K562 (cell line): ENCODE measurements at regions not wholly inside any gene's neighbourhood (a gene's known extent, or its start where the extent isn't known, plus 50 kb on each side); places are given as distances from the start of the nearest gene placed in this dataset.

Experiments used
- ATF3 ChIP-seq, 2 experiments: fragments of 450-650 bp in 1 of 2; sonication (generic) in 1 of 2; formaldehyde crosslinking in 1 of 2; IDR thresholded peaks in 1 of 2; conservative IDR thresholded peaks in 1 of 2; 2 replicates each; pipeline versions ENCODE4 v1.6.1 to v1.8.1; 2016 to 2023; ENCODE audit warnings: mild to moderate bottlenecking in 2 of 2, moderate library complexity in 2 of 2, inconsistent platforms in 1 of 2, missing genetic modification reagents in 1 of 2
- E2F6 ChIP-seq, 2 experiments: IDR thresholded peaks; 2 replicates each; pipeline ENCODE4 v1.6.1; 2011; ENCODE audit warnings: borderline replicate concordance in 1 of 2, control low read depth in 1 of 2, low read depth in 1 of 2, low read length in 1 of 2, mild to moderate bottlenecking in 1 of 2, mixed read lengths in 1 of 2, moderate library complexity in 1 of 2; ENCODE audit not compliant: insufficient read depth in 1 of 2, insufficient read length in 1 of 2, poor library complexity in 1 of 2, severe bottlenecking in 1 of 2; ENCODE audit errors: extremely low read depth in 1 of 2
- ELK1 ChIP-seq: sonication (generic); formaldehyde crosslinking; IDR thresholded peaks from 2 replicates; pipeline ENCODE4 v1.8.1; 2022; ENCODE audit warnings: missing genetic modification reagents
- NCOA6 ChIP-seq: fragments of 450-650 bp; IDR thresholded peaks from 2 replicates; pipeline ENCODE4 v1.6.1; 2017; ENCODE audit warnings: mild to moderate bottlenecking
- RAD51 ChIP-seq: fragments of 450-650 bp; IDR thresholded peaks from 2 replicates; pipeline ENCODE4 v1.7.1; 2016; ENCODE audit warnings: low read depth, mild to moderate bottlenecking, borderline replicate concordance
- ZBTB2 ChIP-seq: fragments of 450-650 bp; IDR thresholded peaks from 2 replicates; pipeline ENCODE4 v1.6.1; 2016; ENCODE audit warnings: antibody characterized with exemption
- ZNF347 ChIP-seq: fragments of 450-650 bp; formaldehyde crosslinking; IDR thresholded peaks from 2 replicates; pipeline ENCODE4 v1.4.0; 2020; ENCODE audit warnings: low read depth, mild to moderate bottlenecking, moderate library complexity

GRCh38 chr2:125667630-125668029 lies 988.3 kb upstream of the GYPC start (continued):
- TF ChIP-seq ZBTB2 (no peak), NCOA6 (no peak), ATF3 (IDR thresholded peaks at IDR 0.05) (no peak), ATF3 (CRISPR knock-in tag; conservative IDR thresholded peaks at IDR 0.05) (no peak), RAD51 (no peak), ZNF347 (CRISPR knock-in tag) (no peak), E2F6 (IDR thresholded peaks at IDR 0.05; ENCODE audit: borderline replicate concordance in 1 of 2, extremely low read depth in 1 of 2, insufficient read depth in 1 of 2, insufficient read length in 1 of 2, low read depth in 1 of 2, low read length in 1 of 2, poor library complexity in 1 of 2, severe bottlenecking in 1 of 2) (no peak), ELK1 (no peak)
